Sigmoid colon (tissue), 4 donors: ENCODE measurements at regions not wholly inside any gene's neighbourhood (a gene's known extent, or its start where the extent isn't known, plus 50 kb on each side); places are given as distances from the start of the nearest gene placed in this dataset.

Source experiments
- CTCF ChIP-seq, 4 experiments: fragments of 450-650 bp in 3 of 4; fragments of 200-600 bp in 1 of 4; IDR thresholded peaks; one replicate each; pipeline ENCODE4 v1.5.1; 2016 to 2019; ENCODE audit warnings: antibody characterized with exemption in 4 of 4, mild to moderate bottlenecking in 3 of 4, moderate library complexity in 2 of 4
- EP300 ChIP-seq, 4 donors: sonication (generic); formaldehyde crosslinking; IDR thresholded peaks; one replicate each; pipeline ENCODE4 v1.6.1; 2017; ENCODE audit warnings: antibody characterized with exemption in 4 of 4
- POLR2AphosphoS5 ChIP-seq, 4 donors: sonication (generic); formaldehyde crosslinking; IDR thresholded peaks; one replicate each; pipeline ENCODE4 v1.6.1; 2017; ENCODE audit warnings: antibody characterized with exemption in 4 of 4

GRCh38 chr5:82642313-82642712 is 364.2 kb upstream of the RPS23 start:
- no peak for TF ChIP-seq POLR2AphosphoS5 (IDR thresholded peaks at IDR 0.05)
- TF ChIP-seq EP300 (IDR thresholded peaks at IDR 0.05): no peak
- no peak for TF ChIP-seq CTCF (IDR thresholded peaks at IDR 0.05)
